DMS 273 (cell line): ENCODE measurements at regions not wholly inside any gene's neighbourhood (a gene's known extent, or its start where the extent isn't known, plus 50 kb on each side); places are given as distances from the start of the nearest gene placed in this dataset.

Source experiments
- DNase-seq: peaks from one replicate; lab custom pipeline; 2025; ENCODE audit not compliant: unreplicated experiment; lab: John Stamatoyannopoulos, UW

GRCh38 chr11:127223026-127223425 is 222.5 kb upstream of the KIRREL3 start:
- DNase-seq, result no peak

DNA sequence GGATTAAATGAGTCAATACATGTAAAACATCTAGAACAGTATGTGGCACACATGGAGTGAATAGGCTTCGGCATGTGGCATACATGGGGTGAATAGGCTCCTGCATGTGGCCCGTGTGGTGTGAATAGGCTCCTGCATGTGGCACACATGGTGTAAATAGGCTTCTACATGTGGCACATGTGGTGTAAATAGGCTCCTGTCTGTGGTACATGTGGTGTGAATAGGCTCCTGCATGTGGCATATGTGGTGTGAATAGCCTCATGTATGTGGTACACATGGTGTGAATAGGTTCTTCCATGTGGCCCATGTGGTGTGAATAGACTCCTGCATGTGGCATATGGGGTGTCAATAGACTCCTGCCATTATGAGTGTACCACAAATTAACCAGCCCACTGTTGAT is 219.1 kb upstream of the KIRREL3 start:
- DNase-seq, result no peak

GRCh38 chr11:127218275-127218608 is 217.7 kb upstream of the KIRREL3 start:
- no peak for DNase-seq

DNA sequence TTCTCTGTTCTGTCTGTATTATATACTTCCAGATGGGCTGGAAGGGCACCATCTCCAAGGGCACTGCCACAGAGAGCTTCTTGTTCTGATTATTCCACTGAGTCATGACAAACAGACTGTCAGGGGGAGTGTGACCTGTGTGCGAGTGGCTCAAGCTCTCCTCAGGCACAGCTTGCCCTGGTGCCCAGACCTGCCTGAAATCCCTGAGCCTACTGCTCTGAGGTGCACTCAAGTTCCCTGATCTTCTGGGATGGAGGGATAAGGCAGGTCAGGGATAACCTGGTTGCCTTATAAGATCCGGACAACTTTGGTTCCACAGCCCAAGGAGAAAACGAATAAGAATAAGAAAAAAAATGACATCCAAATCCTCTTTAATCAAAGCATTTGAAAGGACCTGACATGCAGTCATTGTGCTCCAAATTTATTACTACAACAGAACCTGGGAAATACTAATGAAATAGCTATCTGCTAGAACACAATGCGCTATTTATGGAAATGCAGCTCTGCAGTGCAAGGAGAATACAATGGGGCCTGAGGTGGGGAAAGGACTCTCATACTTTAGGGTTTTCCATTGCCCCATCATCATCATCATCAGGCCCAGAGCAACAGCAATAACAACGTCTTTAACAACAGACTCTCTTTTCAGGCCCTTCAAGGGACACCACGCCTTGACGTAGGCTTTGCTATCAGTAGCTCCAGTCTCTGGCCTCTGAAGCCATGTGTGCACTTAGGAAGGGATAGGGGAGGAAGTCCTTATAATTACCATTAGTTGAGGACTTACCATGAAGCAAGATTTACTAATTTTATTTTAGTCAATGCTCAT is 217.1 kb upstream of the KIRREL3 start:
- no peak for DNase-seq

DNA sequence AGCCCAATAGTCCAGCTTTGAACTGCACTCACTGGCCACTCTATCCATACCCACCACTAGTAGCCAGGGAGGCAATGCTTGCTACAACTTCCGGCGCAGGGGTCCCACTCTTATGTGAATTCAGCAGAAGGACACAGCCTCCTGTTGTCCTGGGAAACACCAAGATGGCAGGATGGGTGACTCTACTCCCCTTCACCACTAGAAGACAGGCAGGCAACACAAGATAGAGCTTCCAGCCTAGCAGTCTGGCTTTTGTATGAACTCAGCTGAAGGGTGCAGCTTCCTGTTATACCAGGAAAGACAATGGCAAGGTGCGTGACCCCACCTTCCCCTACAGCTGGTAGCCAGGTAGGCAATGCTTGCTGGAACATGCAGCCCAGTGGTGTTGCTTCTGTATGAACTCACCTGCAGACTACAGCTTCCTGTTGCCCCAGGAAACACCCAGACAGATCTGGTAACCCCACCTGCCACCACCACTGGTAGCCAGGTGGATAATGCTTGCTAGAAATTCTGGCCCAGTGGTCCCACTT is 205.2 kb upstream of the KIRREL3 start:
- no peak for DNase-seq

GRCh38 chr11:127203490-127203889 is 202.9 kb upstream of the KIRREL3 start:
- no peak for DNase-seq

- no peak for DNase-seq
These were observed 201.5 kb upstream of the KIRREL3 start for GRCh38 chr11:127202105-127202504.

GRCh38 chr11:127199306-127199801 is 198.8 kb upstream of the KIRREL3 start:
- DNase-seq, result no peak

GRCh38 chr11:127195501-127196120 is 195.0 kb upstream of the KIRREL3 start:
- DNase-seq, result no peak

DNA sequence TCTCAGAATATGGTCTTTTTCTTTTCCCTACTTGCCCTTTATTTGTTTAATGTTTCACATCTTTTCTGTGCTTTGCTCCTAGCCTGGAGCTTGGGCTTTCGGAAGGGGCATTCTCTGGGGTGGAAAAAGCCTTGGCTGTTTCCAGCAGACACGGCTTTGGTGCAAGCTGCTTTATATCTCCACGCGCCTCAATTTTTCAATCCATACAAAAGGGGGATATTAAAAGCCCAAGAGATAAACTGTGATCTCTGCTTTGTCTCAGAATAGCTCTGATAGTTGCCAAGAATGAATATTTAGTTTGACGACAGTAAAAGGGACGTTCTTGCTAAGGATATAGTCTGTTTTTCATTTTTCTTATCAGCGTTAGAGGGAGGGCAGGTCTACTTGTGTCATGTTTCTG is 194.0 kb upstream of the KIRREL3 start:
- no peak for DNase-seq

- DNase-seq, result no peak
These were observed 193.4 kb upstream of the KIRREL3 start for GRCh38 chr11:127193950-127194349.

DNA sequence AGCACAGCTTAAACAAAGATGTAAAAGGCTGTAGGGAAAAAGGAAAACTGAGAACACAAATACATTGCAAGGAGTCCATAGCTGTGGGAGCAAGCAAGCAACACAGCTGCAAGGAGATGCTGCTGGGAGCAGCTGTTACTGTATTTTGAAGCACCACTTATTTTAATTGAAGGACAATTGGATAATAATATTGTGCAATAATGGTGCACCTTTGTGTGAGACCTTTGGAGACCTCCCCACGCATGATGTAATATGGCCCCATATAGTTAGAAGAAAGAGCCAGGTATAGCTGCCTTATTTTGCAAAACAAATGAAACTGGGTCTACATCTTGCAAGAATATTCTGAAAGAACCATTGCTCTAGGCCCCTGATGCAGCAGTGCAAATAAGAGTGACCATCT is 191.1 kb upstream of the KIRREL3 start:
- no peak for DNase-seq

GRCh38 chr11:127191261-127191660 is 190.7 kb upstream of the KIRREL3 start:
- DNase-seq, result no peak

DNA sequence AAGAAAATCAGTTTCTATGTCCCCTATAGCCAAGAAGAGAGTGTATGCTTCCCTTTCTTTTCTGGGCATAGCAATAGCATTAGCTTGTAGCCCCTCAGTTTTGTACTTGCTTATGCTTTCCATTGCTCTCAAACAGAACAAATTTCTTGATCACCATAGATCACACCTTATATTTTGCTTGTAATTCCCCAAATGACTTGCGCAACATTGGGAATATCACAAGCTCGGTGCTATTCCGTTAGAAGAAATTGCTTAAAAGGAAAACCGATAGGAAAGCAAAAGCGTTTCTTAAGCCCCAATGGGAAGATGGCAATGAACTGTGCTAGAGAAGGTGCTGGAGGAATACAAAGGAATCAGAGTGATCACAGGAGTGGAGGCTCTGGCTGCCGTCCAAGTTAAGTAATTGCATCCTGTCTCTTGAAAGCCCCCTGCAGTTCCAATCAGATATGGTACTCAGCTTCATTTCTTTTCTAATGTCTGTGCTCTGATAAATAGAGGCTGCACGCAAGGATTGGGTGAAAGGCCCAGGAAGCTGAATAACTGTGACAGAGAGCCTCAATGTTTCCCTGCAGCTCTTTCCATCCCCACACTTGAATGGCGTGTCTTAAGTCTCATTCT is 182.1 kb upstream of the KIRREL3 start:
- DNase-seq, result no peak

DNA sequence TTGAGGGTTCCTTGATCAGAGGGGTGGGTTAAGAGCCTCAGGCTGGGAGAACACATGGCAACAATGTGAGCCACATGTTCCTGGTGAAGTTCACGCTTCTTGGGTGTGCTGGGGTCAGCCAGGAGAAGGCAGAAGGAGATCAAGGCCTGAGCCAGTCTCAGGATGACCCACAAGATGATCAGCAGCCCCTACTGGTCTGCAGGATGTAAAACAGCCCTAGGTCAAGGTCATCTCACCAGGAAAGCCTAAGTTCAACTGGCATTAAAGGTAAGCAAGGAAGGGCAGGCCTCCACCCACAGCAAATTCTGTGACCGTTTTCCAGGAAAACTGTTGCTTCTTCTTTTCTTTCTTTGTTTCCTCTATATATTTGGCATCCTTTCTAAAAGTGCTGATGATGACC is 156.7 kb upstream of the KIRREL3 start:
- DNase-seq, result no peak

GRCh38 chr11:127149410-127149809 is 148.8 kb upstream of the KIRREL3 start:
- no peak for DNase-seq

DNA sequence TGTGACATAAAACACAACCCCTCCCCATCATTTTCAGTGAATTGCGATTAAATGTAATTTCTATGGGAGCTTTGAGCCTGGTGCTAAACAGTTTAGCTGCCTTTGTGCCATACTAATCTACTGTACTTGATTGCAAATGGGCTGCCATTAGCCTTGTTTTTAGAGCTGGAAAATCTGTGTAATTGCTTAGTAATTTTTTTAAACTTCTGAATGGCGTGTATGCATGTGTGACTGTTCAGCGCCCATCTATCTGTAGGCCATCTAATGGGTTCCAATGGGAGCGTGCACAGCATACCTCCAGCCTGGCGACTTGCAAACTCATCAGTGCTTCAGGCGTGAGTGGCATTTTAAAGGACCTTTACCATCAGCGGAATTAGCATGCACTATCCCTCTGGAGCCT is 142.7 kb upstream of the KIRREL3 start:
- DNase-seq, result no peak

GRCh38 chr11:127138613-127139012 is 138.0 kb upstream of the KIRREL3 start:
- no peak for DNase-seq

- DNase-seq, result no peak
These were observed 137.3 kb upstream of the KIRREL3 start for GRCh38 chr11:127137771-127138280.

DNA sequence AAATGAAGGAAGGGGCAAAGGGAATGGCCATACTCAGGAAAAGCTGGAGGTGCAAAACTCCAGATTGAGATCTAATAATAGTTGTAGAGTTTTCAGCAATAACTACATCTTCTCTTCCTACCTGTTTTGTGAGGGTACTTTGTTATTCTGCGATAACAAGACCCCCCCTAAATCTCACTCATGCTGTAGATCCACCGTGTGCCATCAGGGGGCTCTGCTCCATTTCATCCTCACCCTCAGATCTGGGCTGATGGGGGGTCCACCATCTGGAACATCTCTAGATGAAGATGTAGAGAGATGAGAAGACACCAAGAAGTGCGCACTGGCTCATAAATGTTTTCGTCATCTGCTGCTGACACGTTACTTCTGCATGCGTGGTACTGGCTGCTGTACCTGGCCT is 135.9 kb upstream of the KIRREL3 start:
- DNase-seq, result no peak

- no peak for DNase-seq
These were observed 134.7 kb upstream of the KIRREL3 start for GRCh38 chr11:127135256-127135655.

DNA sequence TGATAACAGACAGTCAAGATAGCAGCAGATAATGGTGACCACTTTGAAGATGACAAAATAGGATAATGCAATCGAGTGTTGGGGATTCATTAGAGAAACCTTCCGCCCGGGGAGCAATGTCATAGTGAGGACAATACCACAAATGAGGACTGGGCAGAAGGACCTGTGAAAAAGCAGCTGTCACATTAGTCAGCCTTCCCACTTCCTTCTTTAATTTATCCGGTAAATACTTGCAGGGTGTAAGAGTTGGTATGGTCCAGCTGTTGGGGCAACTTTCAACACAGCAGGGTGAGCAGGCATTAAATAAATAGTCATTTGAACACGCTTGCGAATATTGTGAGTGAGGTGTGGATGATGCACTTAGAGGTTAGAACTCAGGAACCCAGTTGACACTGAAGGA is 132.5 kb upstream of the KIRREL3 start:
- DNase-seq, result no peak
